OCI-LY1 (cell line): ENCODE measurements at regions not wholly inside any gene's neighbourhood (a gene's known extent, or its start where the extent isn't known, plus 50 kb on each side); places are given as distances from the start of the nearest gene placed in this dataset.

Experiments used
- CTCF ChIP-seq: fragments of 200-600 bp; sonication (generic), shearing (Covaris generic); IDR thresholded peaks from 2 replicates; pipeline ENCODE4 v1.5.1; 2017; ENCODE audit warnings: mild to moderate bottlenecking, antibody characterized with exemption, low read length, moderate library complexity, mixed read lengths
- EZH2 ChIP-seq: fragments of 200-600 bp; sonication (generic), shearing (Covaris generic); IDR thresholded peaks from 2 replicates; pipeline ENCODE4 v1.8.0; 2017; ENCODE audit warnings: borderline replicate concordance, mixed run types, mild to moderate bottlenecking, antibody characterized with exemption, low read length, moderate library complexity, mixed read lengths

- TF ChIP-seq CTCF (no peak), EZH2 (no peak)
Observed at GRCh38 chr4:123090886-123091285, 168.5 kb upstream of the NUDT6 start.
